Cardiac muscle cell (in vitro differentiated cells and primary cell): ENCODE measurements at regions not wholly inside any gene's neighbourhood (a gene's known extent, or its start where the extent isn't known, plus 50 kb on each side); places are given as distances from the start of the nearest gene placed in this dataset.
A peak's percentile ranks its signal among the peaks of the same experiment; 100 is the strongest.

Experiments used
- DNase-seq, 2 donors: peaks; one replicate each; pipeline versions ENCODE4 v3.0.0 to v3.0.0-alpha.2; 2010 to 2017; ENCODE audit warnings: low read depth in 1 of 2, low spot score in 1 of 2
- H3K27ac ChIP-seq: fragments of 200-600 bp; sonication (generic); 2 replicates; pipeline ENCODE4 v1.5.1; 2016
- H3K27me3 ChIP-seq: fragments of 200-600 bp; sonication (generic); 2 replicates; pipeline ENCODE4 v1.6.0; 2016; ENCODE audit warnings: control low read depth
- H3K36me3 ChIP-seq: fragments of 200-600 bp; sonication (generic); 2 replicates; pipeline ENCODE4 v1.5.1; 2016; ENCODE audit warnings: control low read depth
- H3K4me1 ChIP-seq: fragments of 200-600 bp; sonication (generic); 2 replicates; pipeline ENCODE4 v1.8.1; 2017; ENCODE audit warnings: low read depth, mild to moderate bottlenecking, mixed run types
- H3K4me3 ChIP-seq: fragments of 200-600 bp; sonication (generic); 2 replicates; pipeline ENCODE4 v1.5.1; 2016; ENCODE audit warnings: mild to moderate bottlenecking
- H3K9me3 ChIP-seq: fragments of 200-600 bp; sonication (generic); 2 replicates; pipeline ENCODE4 v1.5.1; 2017; ENCODE audit warnings: low read depth, mild to moderate bottlenecking, control low read depth
- CTCF ChIP-seq: IDR thresholded peaks from 2 replicates; pipeline ENCODE4 v1.5.1; 2012; ENCODE audit warnings: low read depth, mild to moderate bottlenecking, low read length

DNA sequence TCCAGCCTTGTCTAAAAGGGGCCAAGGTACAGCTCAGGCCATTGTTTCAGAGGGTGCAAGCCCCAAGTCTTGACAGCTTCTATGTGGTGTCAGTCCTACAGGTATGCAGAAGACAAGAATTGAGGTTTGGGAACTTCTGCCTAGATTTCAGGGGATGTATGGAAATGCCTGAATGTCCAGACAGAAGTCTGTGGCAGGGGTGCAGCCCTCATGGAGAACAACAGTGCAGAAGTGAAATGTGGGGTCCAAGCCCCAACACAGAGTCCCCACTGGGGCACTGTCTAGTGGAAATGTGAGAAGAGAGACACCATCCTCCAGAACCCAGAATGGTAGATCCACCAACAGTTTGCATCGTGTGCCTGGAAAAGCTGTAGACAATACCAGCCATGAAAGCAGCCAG, 400.3 kb upstream of the CAMK1G start:
- H3K36me3 ChIP-seq, result no peaks in the 10 kb centered on the region
- no peak for TF ChIP-seq CTCF
- no peak overlapping the region for H3K4me3 ChIP-seq
- H3K9me3 ChIP-seq, result no peaks in the 10 kb centered on the region
- DNase-seq, result no peak
- no peaks in the 10 kb centered on the region for H3K27me3 ChIP-seq
- H3K4me1 ChIP-seq, result no peaks in the 10 kb centered on the region
- H3K27ac ChIP-seq, result no peak overlapping the region

DNA sequence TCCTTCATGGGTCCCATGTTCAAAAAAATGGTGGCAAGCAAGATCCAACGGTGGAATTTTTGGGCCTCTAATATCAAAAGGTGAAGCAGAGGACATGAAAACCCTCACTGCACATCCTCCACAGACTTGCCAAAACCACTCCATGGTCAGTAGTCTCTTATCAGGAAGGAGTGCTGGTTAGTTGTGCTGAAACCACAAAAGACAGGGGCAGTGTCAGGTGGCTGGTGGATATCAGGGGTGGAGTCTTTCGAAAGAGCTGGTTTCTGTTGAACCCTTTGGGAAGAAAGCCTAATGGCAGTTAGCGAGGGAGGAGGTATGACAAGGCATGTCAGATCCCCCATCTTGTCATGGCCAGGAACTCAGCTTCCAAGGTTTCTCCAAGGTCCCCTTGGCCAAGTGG, 395.9 kb upstream of the CAMK1G start:
- no peak for TF ChIP-seq CTCF
- Histone ChIP-seq H3K4me3 (no peak overlapping the region), H3K9me3 (no peaks in the 10 kb centered on the region), H3K36me3 (no peaks in the 10 kb centered on the region), H3K27me3 (no peaks in the 10 kb centered on the region), H3K27ac (no peak overlapping the region), H3K4me1 (no peaks in the 10 kb centered on the region)
- no peak for DNase-seq

DNA sequence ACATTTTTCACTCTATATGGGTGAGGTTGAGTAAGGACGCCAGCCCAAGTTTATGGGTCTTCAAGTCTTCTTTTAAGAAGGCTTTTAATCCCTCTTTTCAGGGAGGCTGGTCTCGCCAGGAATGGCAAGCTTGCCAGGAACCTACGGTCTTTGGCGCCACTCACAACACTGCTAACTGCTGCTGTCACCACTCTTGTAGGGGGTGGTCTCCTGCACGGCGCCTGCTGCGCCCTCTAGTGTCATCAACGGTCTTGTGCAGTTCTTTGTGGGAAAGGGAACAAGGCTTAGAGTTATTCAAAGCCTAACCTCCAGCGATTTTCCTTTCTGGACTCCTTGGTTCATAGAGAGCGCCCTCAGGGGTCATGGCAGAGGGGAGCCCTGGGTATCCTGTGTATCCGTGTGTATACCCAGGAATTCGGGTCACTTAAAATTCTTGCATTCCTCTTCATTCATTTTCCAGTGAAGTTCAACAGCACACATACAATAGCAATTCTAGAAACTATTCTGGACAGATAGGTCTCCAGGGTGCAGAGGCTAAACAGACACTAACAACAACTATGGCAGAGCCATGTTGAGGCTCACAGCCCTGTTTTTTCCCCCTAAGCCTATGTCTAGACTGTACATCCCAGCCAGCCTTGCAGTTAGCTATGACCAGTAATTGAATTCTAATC, 392.8 kb upstream of the CAMK1G start:
- Histone ChIP-seq H3K4me1 (no peaks in the 10 kb centered on the region), H3K27me3 (no peaks in the 10 kb centered on the region), H3K4me3 (no peak overlapping the region), H3K27ac (no peak overlapping the region), H3K9me3 (peaks cover under 1% of the 10 kb centered on the region), H3K36me3 (no peaks in the 10 kb centered on the region)
- DNase-seq, result peak; percentile 62 to 92
- peak; percentile 79 for TF ChIP-seq CTCF

DNA sequence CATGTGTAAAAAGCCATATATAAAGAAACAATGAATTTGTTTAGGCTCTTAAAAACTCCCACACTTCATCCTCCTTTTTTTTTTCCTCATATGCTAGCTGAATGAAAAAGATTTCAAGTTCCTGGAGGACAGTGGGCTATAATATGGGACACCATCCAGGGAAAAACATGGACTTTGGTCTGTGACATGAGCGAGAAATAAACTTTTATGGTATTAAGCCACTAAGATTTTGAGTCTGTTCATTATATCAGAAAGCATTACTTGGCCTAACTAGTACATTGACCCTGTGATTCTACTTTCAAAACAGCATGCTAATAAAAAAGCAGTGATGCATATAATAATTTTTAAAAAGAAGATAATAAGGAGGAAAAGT, 392.3 kb upstream of the CAMK1G start:
- Histone ChIP-seq H3K4me1 (no peaks in the 10 kb centered on the region), H3K4me3 (no peak overlapping the region), H3K27me3 (no peaks in the 10 kb centered on the region), H3K36me3 (no peaks in the 10 kb centered on the region), H3K27ac (no peak overlapping the region), H3K9me3 (peaks cover 3% of the 10 kb centered on the region)
- no peak for TF ChIP-seq CTCF
- DNase-seq, result no peak

DNA sequence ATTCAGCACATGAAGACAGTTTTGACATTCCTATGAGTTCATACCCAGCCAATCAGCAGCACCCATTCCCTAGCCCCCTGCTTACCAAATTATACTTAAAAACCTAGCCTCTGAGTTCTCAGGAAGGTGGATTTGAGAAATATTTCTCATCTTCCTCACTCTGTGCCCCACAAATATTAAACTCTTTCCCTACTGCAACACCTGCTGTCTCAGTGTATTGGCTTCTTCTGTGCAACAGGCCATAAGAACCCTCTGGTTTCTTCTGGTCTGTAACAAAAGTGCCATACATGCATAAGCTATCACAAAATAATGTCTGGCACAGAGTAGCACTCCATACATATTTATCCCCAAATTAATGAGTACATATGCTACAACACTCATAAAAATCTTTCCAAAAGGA, 387.4 kb upstream of the CAMK1G start:
- no peak overlapping the region for H3K27ac ChIP-seq
- no peaks in the 10 kb centered on the region for H3K36me3 ChIP-seq
- DNase-seq, result no peak
- TF ChIP-seq CTCF, result no peak
- H3K27me3 ChIP-seq, result no peaks in the 10 kb centered on the region
- H3K4me1 ChIP-seq, result peaks cover 8% of the 10 kb centered on the region
- peaks cover 3% of the 10 kb centered on the region for H3K9me3 ChIP-seq
- H3K4me3 ChIP-seq, result no peak overlapping the region
